Lower leg skin (tissue), 3 donors: ENCODE measurements at regions not wholly inside any gene's neighbourhood (a gene's known extent, or its start where the extent isn't known, plus 50 kb on each side); places are given as distances from the start of the nearest gene placed in this dataset.

ENCODE experiments used
- CTCF ChIP-seq, 3 donors: fragments of 450-650 bp; IDR thresholded peaks; one replicate each; pipeline ENCODE4 v1.5.1; 2016; ENCODE audit warnings: antibody characterized with exemption in 3 of 3, mild to moderate bottlenecking in 3 of 3, moderate library complexity in 2 of 3
- POLR2A ChIP-seq, 2 donors: fragments of 450-650 bp; IDR thresholded peaks; one replicate each; pipeline ENCODE4 v1.6.1; 2016 to 2017; ENCODE audit warnings: antibody characterized with exemption in 2 of 2, mild to moderate bottlenecking in 1 of 2, moderate library complexity in 1 of 2

GRCh38 chr6:155782739-155783459, 327.3 kb upstream of the NOX3 start:
- TF ChIP-seq CTCF (IDR thresholded peaks at IDR 0.05) (no peak), POLR2A (IDR thresholded peaks at IDR 0.05) (no peak)
